ENCODE measurements at regions not wholly inside any gene's neighbourhood (a gene's known extent, or its start where the extent isn't known, plus 50 kb on each side); places are given as distances from the start of the nearest gene placed in this dataset.

DNA sequence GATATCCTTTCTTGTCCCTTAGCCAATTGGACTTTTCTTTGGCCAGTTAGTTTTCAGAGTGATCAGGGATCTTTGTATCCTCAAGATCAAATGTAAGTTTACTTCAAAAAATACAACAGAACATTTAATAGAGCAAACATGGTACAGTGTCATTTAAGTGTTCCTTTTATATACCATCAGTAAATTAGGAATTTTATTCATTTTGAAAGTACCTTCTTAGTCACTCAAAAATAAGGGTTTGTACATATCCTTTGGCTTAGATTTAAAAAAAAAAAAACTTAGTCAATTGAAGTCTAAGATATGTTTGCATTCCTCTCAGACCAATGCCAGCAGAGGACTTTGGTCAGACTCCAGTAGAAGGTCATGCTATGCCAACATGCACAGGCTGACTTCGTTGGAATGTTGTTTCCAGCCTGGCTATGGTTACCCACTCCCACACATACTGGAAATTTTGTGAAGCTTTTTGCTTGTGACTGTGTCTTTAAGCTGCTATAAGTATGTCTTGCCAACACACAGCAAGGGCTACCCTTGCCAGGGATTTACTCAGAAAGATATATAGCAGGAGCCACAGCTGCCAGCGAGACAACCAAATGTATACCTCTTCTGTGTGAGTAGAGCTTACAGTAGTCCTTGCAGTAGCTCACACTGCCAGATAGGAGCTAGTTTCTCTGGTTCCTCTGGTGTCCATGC, 81.5 kb upstream of the LRIF1 start:
- TF ChIP-seq EP300 (IDR thresholded peaks at IDR 0.05) (no peak), POLR2A (IDR thresholded peaks at IDR 0.05) (no peak), POLR2AphosphoS5 (IDR thresholded peaks at IDR 0.05) (no peak)
- TF ChIP-seq, protein P1, sequence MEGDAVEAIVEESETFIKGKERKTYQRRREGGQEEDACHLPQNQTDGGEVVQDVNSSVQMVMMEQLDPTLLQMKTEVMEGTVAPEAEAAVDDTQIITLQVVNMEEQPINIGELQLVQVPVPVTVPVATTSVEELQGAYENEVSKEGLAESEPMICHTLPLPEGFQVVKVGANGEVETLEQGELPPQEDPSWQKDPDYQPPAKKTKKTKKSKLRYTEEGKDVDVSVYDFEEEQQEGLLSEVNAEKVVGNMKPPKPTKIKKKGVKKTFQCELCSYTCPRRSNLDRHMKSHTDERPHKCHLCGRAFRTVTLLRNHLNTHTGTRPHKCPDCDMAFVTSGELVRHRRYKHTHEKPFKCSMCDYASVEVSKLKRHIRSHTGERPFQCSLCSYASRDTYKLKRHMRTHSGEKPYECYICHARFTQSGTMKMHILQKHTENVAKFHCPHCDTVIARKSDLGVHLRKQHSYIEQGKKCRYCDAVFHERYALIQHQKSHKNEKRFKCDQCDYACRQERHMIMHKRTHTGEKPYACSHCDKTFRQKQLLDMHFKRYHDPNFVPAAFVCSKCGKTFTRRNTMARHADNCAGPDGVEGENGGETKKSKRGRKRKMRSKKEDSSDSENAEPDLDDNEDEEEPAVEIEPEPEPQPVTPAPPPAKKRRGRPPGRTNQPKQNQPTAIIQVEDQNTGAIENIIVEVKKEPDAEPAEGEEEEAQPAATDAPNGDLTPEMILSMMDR (IDR thresholded peaks at IDR 0.05): no peak
- 30 to 60% methylated on average over 2 of the region's 2 CpGs for WGBS, 2 donors
- Histone ChIP-seq H3K9me3 (peaks cover 0 to 2% (median 0%) of the 10 kb centered on the region in 4 donors), H3K27me3 (no peaks in the 10 kb centered on the region), H3K4me3 (no peak overlapping the region), H3K36me3 (no peaks in the 10 kb centered on the region), H3K4me1 (peaks cover 0 to 11% (median 0%) of the 10 kb centered on the region in 4 donors), H3K27ac (no peak overlapping the region)
- intact Hi-C loops (cut with DNase I): no loop called here
- no peak for DNase-seq

DNA sequence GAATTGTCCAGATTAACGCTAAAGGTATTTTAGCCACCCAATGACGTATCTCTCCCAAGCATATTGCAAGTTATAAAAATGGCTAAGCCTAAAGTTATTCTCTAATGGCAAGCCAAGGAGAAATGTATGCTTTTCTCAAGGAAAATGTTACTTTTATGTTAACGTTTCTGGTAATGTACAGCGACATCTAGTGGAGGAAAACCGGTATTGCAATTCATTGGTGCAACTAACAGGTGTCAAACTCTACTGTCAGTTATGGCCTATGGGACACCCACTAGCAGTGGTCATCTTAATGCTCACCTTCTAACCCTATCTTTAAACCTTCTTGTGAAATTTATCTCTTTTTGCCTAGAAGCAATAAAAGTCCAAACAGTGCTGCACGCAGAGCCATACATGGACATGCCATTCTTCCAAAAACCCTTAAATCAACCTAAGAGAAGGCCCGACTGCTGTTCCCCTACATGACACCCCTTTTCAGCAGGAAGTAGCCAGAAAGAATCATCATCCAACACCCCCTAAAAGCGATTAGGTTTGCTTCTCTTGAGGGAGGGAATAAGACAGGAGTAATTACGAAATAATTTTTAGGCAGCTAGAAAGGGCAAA, 68.7 kb upstream of the LRIF1 start:
- Histone ChIP-seq H3K36me3 (no peaks in the 10 kb centered on the region), H3K4me3 (no peak overlapping the region), H3K27ac (no peak overlapping the region), H3K4me1 (no peaks in the 10 kb centered on the region), H3K9me3 (no peaks in the 10 kb centered on the region), H3K27me3 (no peaks in the 10 kb centered on the region)
- no peak for TF ChIP-seq EP300 (IDR thresholded peaks at IDR 0.05)
- TF ChIP-seq, protein P1 (IDR thresholded peaks at IDR 0.05): peak in 3 of 4 experiments; percentile 23 to 67 (median 26)
- TF ChIP-seq POLR2A (IDR thresholded peaks at IDR 0.05): no peak
- WGBS, 2 donors: 27 to 30% methylated on average over 9 of the region's 9 CpGs
- DNase-seq: no peak
- intact Hi-C loops (cut with DNase I): no loop called here

DNA sequence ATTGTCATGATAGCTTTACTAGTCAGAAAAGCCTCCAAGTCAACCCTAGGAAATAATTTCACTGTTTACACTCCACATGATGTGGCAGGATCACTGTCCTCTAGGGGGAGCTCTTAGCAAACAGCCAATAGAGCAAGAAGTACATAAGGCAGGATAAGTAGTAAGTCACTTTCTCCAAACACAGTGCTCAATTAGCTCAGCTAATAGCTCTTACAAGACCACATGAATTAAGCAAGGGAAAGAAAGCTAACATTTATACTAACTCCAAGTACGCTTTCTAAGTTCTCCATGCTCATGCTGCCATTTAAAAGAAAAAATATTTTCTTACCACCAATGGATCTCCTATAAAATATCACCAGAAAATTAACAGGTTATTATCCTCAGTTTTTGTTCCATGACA, 66.9 kb upstream of the LRIF1 start:
- Histone ChIP-seq H3K4me3 (no peak overlapping the region), H3K27ac (no peak overlapping the region), H3K9me3 (no peaks in the 10 kb centered on the region), H3K4me1 (no peaks in the 10 kb centered on the region), H3K27me3 (no peaks in the 10 kb centered on the region), H3K36me3 (no peaks in the 10 kb centered on the region)
- WGBS, 2 donors: 52 to 69% methylated on average over 1 of the region's 1 CpG
- no peak for DNase-seq
- intact Hi-C loops (cut with DNase I): no loop called here
- TF ChIP-seq, protein P1 (IDR thresholded peaks at IDR 0.05): peak in 1 of 4 experiments; percentile 33
- no peak for TF ChIP-seq POLR2A (IDR thresholded peaks at IDR 0.05)

DNA sequence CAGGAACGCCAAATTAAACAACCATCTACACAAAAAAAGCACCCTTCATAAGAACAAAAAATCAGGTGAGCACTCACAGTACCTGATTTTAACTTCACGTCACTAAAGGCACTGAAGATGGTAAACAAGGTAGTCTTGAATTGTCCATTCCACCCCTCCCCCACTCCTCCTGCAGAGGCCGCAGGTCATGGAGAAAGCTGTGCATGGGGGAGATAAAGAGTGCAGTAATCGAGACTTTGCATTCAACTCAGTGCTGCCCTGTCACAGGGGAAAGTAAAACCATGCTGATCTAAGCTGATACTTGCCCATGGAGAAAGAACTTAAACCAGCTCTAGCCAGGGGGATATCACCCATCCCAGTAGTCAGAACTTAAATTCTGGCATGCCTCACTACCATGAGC, 61.4 kb upstream of the LRIF1 start:
- Histone ChIP-seq H3K9me3 (no peaks in the 10 kb centered on the region), H3K4me3 (no peak overlapping the region), H3K4me1 (no peaks in the 10 kb centered on the region), H3K27me3 (no peaks in the 10 kb centered on the region), H3K27ac (no peak overlapping the region), H3K36me3 (no peaks in the 10 kb centered on the region)
- TF ChIP-seq POLR2A (IDR thresholded peaks at IDR 0.05): no peak
- no peak for TF ChIP-seq EP300 (IDR thresholded peaks at IDR 0.05)
- TF ChIP-seq, protein P1 (IDR thresholded peaks at IDR 0.05): no peak
- no peak for TF ChIP-seq POLR2AphosphoS5 (IDR thresholded peaks at IDR 0.05)
- intact Hi-C loops (cut with DNase I): no loop called here
- WGBS, 2 donors: 39 to 67% methylated on average over 4 of the region's 4 CpGs
- no peak for DNase-seq
